Vagina (tissue), 2 donors: ENCODE measurements at regions not wholly inside any gene's neighbourhood (a gene's known extent, or its start where the extent isn't known, plus 50 kb on each side); places are given as distances from the start of the nearest gene placed in this dataset.

Experiments used
- CTCF ChIP-seq, 3 experiments: fragments of 450-650 bp in 2 of 3; fragments of 200-600 bp in 1 of 3; sonication (generic) in 1 of 3; IDR thresholded peaks; one replicate each; pipeline ENCODE4 v1.5.1; 2017 to 2019; ENCODE audit warnings: antibody characterized with exemption in 3 of 3, mild to moderate bottlenecking in 2 of 3, moderate library complexity in 2 of 3
- POLR2A ChIP-seq, 2 donors: fragments of 450-650 bp; IDR thresholded peaks; one replicate each; pipeline ENCODE4 v1.6.1; 2017; ENCODE audit warnings: antibody characterized with exemption in 2 of 2, mild to moderate bottlenecking in 2 of 2, moderate library complexity in 2 of 2
- POLR2AphosphoS5 ChIP-seq, 2 donors: sonication (generic); formaldehyde crosslinking; IDR thresholded peaks; one replicate each; pipeline ENCODE4 v1.9.0; 2017; ENCODE audit warnings: antibody characterized with exemption in 2 of 2, mild to moderate bottlenecking in 2 of 2, low read depth in 1 of 2; ENCODE audit not compliant: insufficient read depth in 1 of 2

DNA sequence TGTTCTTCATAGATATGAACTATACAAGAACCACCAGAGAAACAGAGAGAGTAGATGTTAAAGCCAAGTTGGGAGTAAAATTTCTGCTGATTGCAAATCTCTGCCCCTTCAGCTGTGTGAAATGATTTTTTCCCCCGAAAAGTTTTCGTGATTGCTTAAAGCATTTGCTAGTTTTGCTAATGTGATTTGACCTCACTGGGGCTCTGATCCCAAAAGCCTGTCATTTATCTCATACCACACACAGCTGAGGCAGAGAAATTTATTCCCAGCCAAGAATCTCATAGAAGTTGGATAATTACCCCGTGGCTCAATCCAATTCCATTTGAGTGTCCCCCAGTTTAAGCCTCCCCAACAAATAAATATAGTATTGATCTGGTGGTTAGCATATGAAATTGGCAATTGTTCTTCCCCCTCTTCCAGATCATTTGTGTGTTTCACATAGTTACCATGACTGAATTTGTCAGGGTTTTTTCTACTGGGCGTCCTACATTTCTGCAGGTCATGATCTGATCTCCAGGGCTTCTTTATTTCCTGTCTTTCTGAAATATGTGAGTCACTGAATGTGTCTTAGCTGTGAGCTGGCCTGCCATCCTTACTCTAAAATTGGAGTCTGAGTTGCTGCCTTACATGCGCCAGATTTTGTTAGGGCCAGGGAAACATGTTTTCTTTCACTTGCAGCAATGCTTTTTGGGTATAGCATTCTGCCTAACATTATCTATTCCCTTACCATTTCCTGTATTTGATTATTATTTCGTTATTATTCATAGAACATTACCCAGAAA is 167.5 kb upstream of the FRMPD4 start:
- TF ChIP-seq POLR2A (IDR thresholded peaks at IDR 0.05) (no peak), CTCF (IDR thresholded peaks at IDR 0.05) (no peak), POLR2AphosphoS5 (IDR thresholded peaks at IDR 0.05; ENCODE audit: insufficient read depth in 1 of 2, low read depth in 1 of 2) (no peak)
